Stimulated activated naive B cell treated with anti-CD40 and anti-IgM and Interleukin-4, amounts not matched to agents 10 μg/mL and 1 μg/mL and 100 μg/mL, for 72 hours (primary cell): ENCODE measurements at regions not wholly inside any gene's neighbourhood (a gene's known extent, or its start where the extent isn't known, plus 50 kb on each side); places are given as distances from the start of the nearest gene placed in this dataset.

ENCODE experiments used
- ATAC-seq, 2 donors: fragments of 150-1000 bp; cut with Tn5 transposase; replicated peaks; 2 replicates each; pipeline ENCODE4 v1.10.0; 2021; ENCODE audit warnings: moderate library complexity in 1 of 2
- DNase-seq: peaks from one replicate; pipeline ENCODE4 v3.0.0; 2021
- H3K27ac Mint-ChIP-seq: one replicate; pipeline ENCODE4 v1.8.0; 2022; ENCODE audit warnings: mild to moderate bottlenecking, mixed read lengths
- H3K27me3 Mint-ChIP-seq, 2 donors: one replicate each; pipeline ENCODE4 v1.8.0; 2022; ENCODE audit warnings: mixed read lengths in 2 of 2
- H3K36me3 Mint-ChIP-seq, 2 donors: one replicate each; pipeline ENCODE4 v1.8.0; 2022; ENCODE audit warnings: mixed read lengths in 2 of 2, mild to moderate bottlenecking in 1 of 2
- H3K4me1 Mint-ChIP-seq, 2 donors: one replicate each; pipeline ENCODE4 v1.8.0; 2022; ENCODE audit warnings: mixed read lengths in 2 of 2, mild to moderate bottlenecking in 1 of 2
- H3K4me3 Mint-ChIP-seq, 2 donors: one replicate each; pipeline ENCODE4 v1.8.0; 2022; ENCODE audit warnings: mild to moderate bottlenecking in 2 of 2, mixed read lengths in 2 of 2, moderate library complexity in 1 of 2
- H3K9me3 Mint-ChIP-seq, 2 donors: one replicate each; pipeline ENCODE4 v1.8.0; 2022; ENCODE audit warnings: mixed read lengths in 2 of 2, mild to moderate bottlenecking in 1 of 2

- ATAC-seq, result no peak
- no peaks in the 10 kb centered on the region for H3K36me3 Mint-ChIP-seq
- no peak overlapping the region for H3K4me3 Mint-ChIP-seq
- H3K27me3 Mint-ChIP-seq, result peaks cover 12 to 13% of the 10 kb centered on the region in 2 donors
- no peaks in the 10 kb centered on the region for H3K4me1 Mint-ChIP-seq
- H3K9me3 Mint-ChIP-seq, result peaks cover 7 to 8% of the 10 kb centered on the region in 2 donors
- H3K27ac Mint-ChIP-seq, result no peak overlapping the region
- no peak for DNase-seq
Observed at GRCh38 chr2:121129692-121130091, 155.3 kb downstream of the TFCP2L1 start.

GRCh38 chr2:121130301-121130850 lies 154.6 kb downstream of the TFCP2L1 start:
- ATAC-seq (no peak), DNase-seq (no peak)
- H3K27me3 Mint-ChIP-seq, result peaks cover 12 to 13% of the 10 kb centered on the region in 2 donors
- H3K27ac Mint-ChIP-seq, result no peak overlapping the region
- no peaks in the 10 kb centered on the region for H3K36me3 Mint-ChIP-seq
- H3K4me3 Mint-ChIP-seq, result no peak overlapping the region
- no peaks in the 10 kb centered on the region for H3K4me1 Mint-ChIP-seq
- H3K9me3 Mint-ChIP-seq, result peaks cover 6 to 8% of the 10 kb centered on the region in 2 donors

- Mint-ChIP-seq H3K4me1 (no peaks in the 10 kb centered on the region), H3K27ac (no peak overlapping the region), H3K36me3 (no peaks in the 10 kb centered on the region), H3K9me3 (peaks cover 5 to 8% of the 10 kb centered on the region in 2 donors), H3K4me3 (no peak overlapping the region), H3K27me3 (peaks cover 12 to 13% of the 10 kb centered on the region in 2 donors)
- DNase-seq, result no peak
- ATAC-seq, result no peak
Observed at GRCh38 chr2:121131375-121131774, 153.6 kb downstream of the TFCP2L1 start.

GRCh38 chr2:121132054-121132761 lies 152.8 kb downstream of the TFCP2L1 start:
- no peak overlapping the region for H3K27ac Mint-ChIP-seq
- H3K27me3 Mint-ChIP-seq, result peaks cover 12 to 13% of the 10 kb centered on the region in 2 donors
- H3K4me1 Mint-ChIP-seq, result no peaks in the 10 kb centered on the region
- no peak overlapping the region for H3K4me3 Mint-ChIP-seq
- H3K36me3 Mint-ChIP-seq, result no peaks in the 10 kb centered on the region
- DNase-seq (no peak), ATAC-seq (no peak)
- peaks cover 5 to 8% of the 10 kb centered on the region in 2 donors for H3K9me3 Mint-ChIP-seq

- Mint-ChIP-seq H3K9me3 (peaks cover 5 to 8% of the 10 kb centered on the region in 2 donors), H3K27ac (no peak overlapping the region), H3K4me1 (no peaks in the 10 kb centered on the region), H3K27me3 (peaks cover 10 to 12% of the 10 kb centered on the region in 2 donors), H3K36me3 (no peaks in the 10 kb centered on the region), H3K4me3 (no peak overlapping the region)
- ATAC-seq (no peak), DNase-seq (no peak)
Observed at GRCh38 chr2:121132762-121133107, 152.3 kb downstream of the TFCP2L1 start.

GRCh38 chr2:121133551-121134319 lies 151.3 kb downstream of the TFCP2L1 start:
- ATAC-seq (no peak), DNase-seq (no peak)
- no peaks in the 10 kb centered on the region for H3K4me1 Mint-ChIP-seq
- H3K9me3 Mint-ChIP-seq, result peaks cover 5 to 8% of the 10 kb centered on the region in 2 donors
- H3K27me3 Mint-ChIP-seq, result peaks cover 5 to 8% of the 10 kb centered on the region in 2 donors
- no peaks in the 10 kb centered on the region for H3K36me3 Mint-ChIP-seq
- H3K4me3 Mint-ChIP-seq, result no peak overlapping the region
- H3K27ac Mint-ChIP-seq, result no peak overlapping the region

- DNase-seq, result no peak
- Mint-ChIP-seq H3K27me3 (peaks cover 5 to 8% of the 10 kb centered on the region in 2 donors), H3K27ac (no peak overlapping the region), H3K36me3 (no peaks in the 10 kb centered on the region), H3K9me3 (peaks cover 8 to 9% of the 10 kb centered on the region in 2 donors), H3K4me1 (no peaks in the 10 kb centered on the region), H3K4me3 (no peak overlapping the region)
- ATAC-seq, result no peak
Observed at GRCh38 chr2:121134728-121135127, 150.3 kb downstream of the TFCP2L1 start.

- Mint-ChIP-seq H3K9me3 (peaks cover 8 to 9% of the 10 kb centered on the region in 2 donors), H3K4me1 (no peaks in the 10 kb centered on the region), H3K36me3 (no peaks in the 10 kb centered on the region), H3K4me3 (no peak overlapping the region), H3K27ac (no peak overlapping the region), H3K27me3 (peaks cover 5 to 8% of the 10 kb centered on the region in 2 donors)
- ATAC-seq (no peak), DNase-seq (no peak)
Observed at GRCh38 chr2:121135168-121135853, 149.7 kb downstream of the TFCP2L1 start.

- no peak for DNase-seq
- H3K4me1 Mint-ChIP-seq, result no peaks in the 10 kb centered on the region
- H3K9me3 Mint-ChIP-seq, result peaks cover 8 to 11% of the 10 kb centered on the region in 2 donors
- H3K27me3 Mint-ChIP-seq, result peaks cover 5 to 8% of the 10 kb centered on the region in 2 donors
- H3K36me3 Mint-ChIP-seq, result no peaks in the 10 kb centered on the region
- no peak overlapping the region for H3K27ac Mint-ChIP-seq
- H3K4me3 Mint-ChIP-seq, result no peak overlapping the region
- peak; percentile 12 to 16 for ATAC-seq
Observed at GRCh38 chr2:121136323-121136722, 148.7 kb downstream of the TFCP2L1 start.

GRCh38 chr2:121137571-121137970 lies 147.4 kb downstream of the TFCP2L1 start:
- Mint-ChIP-seq H3K36me3 (no peaks in the 10 kb centered on the region), H3K27ac (no peak overlapping the region), H3K9me3 (peaks cover 8 to 11% of the 10 kb centered on the region in 2 donors), H3K4me1 (no peaks in the 10 kb centered on the region), H3K4me3 (no peak overlapping the region), H3K27me3 (peaks cover 5 to 8% of the 10 kb centered on the region in 2 donors)
- DNase-seq, result no peak
- no peak for ATAC-seq

GRCh38 chr2:121140734-121141133 lies 144.3 kb downstream of the TFCP2L1 start:
- H3K9me3 Mint-ChIP-seq, result peaks cover 0 to 6% of the 10 kb centered on the region in 2 donors
- DNase-seq, result no peak
- peaks cover 0 to 7% of the 10 kb centered on the region in 2 donors for H3K27me3 Mint-ChIP-seq
- no peaks in the 10 kb centered on the region for H3K4me1 Mint-ChIP-seq
- H3K27ac Mint-ChIP-seq, result no peak overlapping the region
- no peaks in the 10 kb centered on the region for H3K36me3 Mint-ChIP-seq
- H3K4me3 Mint-ChIP-seq, result no peak overlapping the region
- ATAC-seq, result no peak

- Mint-ChIP-seq H3K4me3 (no peak overlapping the region), H3K4me1 (no peaks in the 10 kb centered on the region), H3K9me3 (peaks cover 0 to 6% of the 10 kb centered on the region in 2 donors), H3K36me3 (no peaks in the 10 kb centered on the region), H3K27ac (no peak overlapping the region), H3K27me3 (peaks cover 0 to 7% of the 10 kb centered on the region in 2 donors)
- ATAC-seq, result no peak
- no peak for DNase-seq
Observed at GRCh38 chr2:121142452-121142851, 142.6 kb downstream of the TFCP2L1 start.

- Mint-ChIP-seq H3K4me3 (no peak overlapping the region), H3K4me1 (no peaks in the 10 kb centered on the region), H3K27ac (no peak overlapping the region), H3K36me3 (no peaks in the 10 kb centered on the region), H3K9me3 (peaks cover 0 to 6% of the 10 kb centered on the region in 2 donors), H3K27me3 (peaks cover 0 to 7% of the 10 kb centered on the region in 2 donors)
- DNase-seq (no peak), ATAC-seq (no peak)
Observed at GRCh38 chr2:121144111-121144510, 140.9 kb downstream of the TFCP2L1 start.

- no peak overlapping the region for H3K4me3 Mint-ChIP-seq
- peaks cover 0 to 7% of the 10 kb centered on the region in 2 donors for H3K27me3 Mint-ChIP-seq
- no peaks in the 10 kb centered on the region for H3K9me3 Mint-ChIP-seq
- no peak for DNase-seq
- no peak overlapping the region for H3K27ac Mint-ChIP-seq
- no peak for ATAC-seq
- H3K4me1 Mint-ChIP-seq, result no peaks in the 10 kb centered on the region
- H3K36me3 Mint-ChIP-seq, result no peaks in the 10 kb centered on the region
Observed at GRCh38 chr2:121146630-121147029, 138.4 kb downstream of the TFCP2L1 start.
